WTC11 (cell line): ENCODE measurements at regions not wholly inside any gene's neighbourhood (a gene's known extent, or its start where the extent isn't known, plus 50 kb on each side); places are given as distances from the start of the nearest gene placed in this dataset.

ENCODE experiments used
- CDX4 ChIP-seq: fragments of 250-450 bp; sonication (Bioruptor Pico); IDR thresholded peaks from 2 replicates; pipeline ENCODE4 v1.9.0; 2021; ENCODE audit warnings: moderate library complexity, mild to moderate bottlenecking, inconsistent platforms, borderline replicate concordance
- CTCF ChIP-seq: fragments of 200-600 bp; IDR thresholded peaks from 2 replicates; pipeline ENCODE4 v1.8.0; 2022; ENCODE audit warnings: antibody characterized with exemption
- EMX1 ChIP-seq: fragments of 250-450 bp; sonication (Bioruptor Pico); IDR thresholded peaks from 2 replicates; pipeline ENCODE4 v1.8.0; 2021; ENCODE audit warnings: mild to moderate bottlenecking
- ESRRA ChIP-seq: sonication (generic); formaldehyde crosslinking; IDR thresholded peaks from 2 replicates; pipeline ENCODE4 v1.8.1; 2022; ENCODE audit warnings: mild to moderate bottlenecking, missing genetic modification reagents, borderline replicate concordance
- NR2C2 ChIP-seq: sonication (generic); formaldehyde crosslinking; IDR thresholded peaks from 2 replicates; pipeline ENCODE4 v1.8.0; 2022; ENCODE audit warnings: mild to moderate bottlenecking, missing genetic modification reagents
- ZNF138 ChIP-seq: sonication (generic); formaldehyde crosslinking; conservative IDR thresholded peaks from 2 replicates; pipeline ENCODE4 v1.8.1; 2022; ENCODE audit warnings: mild to moderate bottlenecking, moderate library complexity, missing genetic modification reagents
- TF ChIP-seq, protein P1 (sequence below): sonication (generic); formaldehyde crosslinking; IDR thresholded peaks from 2 replicates; pipeline ENCODE4 v1.8.1; 2023; ENCODE audit warnings: mild to moderate bottlenecking, missing genetic modification reagents, moderate library complexity
- TF ChIP-seq, protein P2 (sequence below): sonication (generic); formaldehyde crosslinking; conservative IDR thresholded peaks from 2 replicates; pipeline ENCODE4 v1.8.1; 2022; ENCODE audit warnings: mild to moderate bottlenecking, missing genetic modification reagents

GRCh38 chr3:36317915-36318314, 62.4 kb upstream of the STAC start:
- TF ChIP-seq CDX4 (CRISPR knock-in tag): no peak
- no peak for TF ChIP-seq ESRRA (CRISPR knock-in tag)
- no peak for TF ChIP-seq CTCF
- TF ChIP-seq NR2C2: no peak
- TF ChIP-seq ZNF138 (CRISPR knock-in tag): no peak
- TF ChIP-seq, protein P1, sequence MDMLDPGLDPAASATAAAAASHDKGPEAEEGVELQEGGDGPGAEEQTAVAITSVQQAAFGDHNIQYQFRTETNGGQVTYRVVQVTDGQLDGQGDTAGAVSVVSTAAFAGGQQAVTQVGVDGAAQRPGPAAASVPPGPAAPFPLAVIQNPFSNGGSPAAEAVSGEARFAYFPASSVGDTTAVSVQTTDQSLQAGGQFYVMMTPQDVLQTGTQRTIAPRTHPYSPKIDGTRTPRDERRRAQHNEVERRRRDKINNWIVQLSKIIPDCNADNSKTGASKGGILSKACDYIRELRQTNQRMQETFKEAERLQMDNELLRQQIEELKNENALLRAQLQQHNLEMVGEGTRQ (CRISPR knock-in tag): no peak
- TF ChIP-seq, protein P2, sequence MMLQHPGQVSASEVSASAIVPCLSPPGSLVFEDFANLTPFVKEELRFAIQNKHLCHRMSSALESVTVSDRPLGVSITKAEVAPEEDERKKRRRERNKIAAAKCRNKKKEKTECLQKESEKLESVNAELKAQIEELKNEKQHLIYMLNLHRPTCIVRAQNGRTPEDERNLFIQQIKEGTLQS (CRISPR knock-in tag): no peak
- TF ChIP-seq EMX1: no peak
